Ascending aorta (tissue), 2 donors: ENCODE measurements at regions not wholly inside any gene's neighbourhood (a gene's known extent, or its start where the extent isn't known, plus 50 kb on each side); places are given as distances from the start of the nearest gene placed in this dataset.

Experiments
- DNase-seq, 2 donors: peaks; one replicate each; pipeline ENCODE4 v3.0.0-alpha.2; 2019; ENCODE audit warnings: low spot score in 2 of 2
- H3K27ac ChIP-seq, 2 donors: fragments of 200-600 bp; sonication (generic); one replicate each; pipeline ENCODE4 v1.5.1; 2016 to 2017; ENCODE audit warnings: mild to moderate bottlenecking in 1 of 2
- H3K27me3 ChIP-seq: fragments of 200-600 bp; sonication (generic); one replicate; pipeline ENCODE4 v1.5.1; 2017
- H3K36me3 ChIP-seq, 2 donors: fragments of 200-600 bp; sonication (generic); one replicate each; pipeline ENCODE4 v1.5.1; 2016
- H3K4me1 ChIP-seq, 2 donors: fragments of 200-600 bp; sonication (generic); one replicate each; pipeline ENCODE4 v1.5.1; 2016 to 2017; ENCODE audit warnings: mild to moderate bottlenecking in 1 of 2
- H3K4me3 ChIP-seq, 2 donors: fragments of 200-600 bp; sonication (generic); one replicate each; pipeline ENCODE4 v1.5.1; 2016 to 2017; ENCODE audit warnings: mild to moderate bottlenecking in 1 of 2
- H3K9me3 ChIP-seq, 2 donors: fragments of 200-600 bp; sonication (generic); one replicate each; pipeline ENCODE4 v1.5.1; 2016
- intact Hi-C: fragments of 100-400 bp; cut with DNase I; formaldehyde crosslinking; loops from one replicate; pipeline ENCODE4 v1.15.1; 2023
- TF ChIP-seq, protein P1 (sequence below), 3 experiments: fragments of 200-600 bp in 2 of 3; fragments of 450-650 bp in 1 of 3; sonication (generic) in 2 of 3; IDR thresholded peaks; one replicate each; pipeline ENCODE4 v1.5.1; 2016 to 2019; ENCODE audit warnings: antibody characterized with exemption in 3 of 3, mild to moderate bottlenecking in 1 of 3, moderate library complexity in 1 of 3

DNA sequence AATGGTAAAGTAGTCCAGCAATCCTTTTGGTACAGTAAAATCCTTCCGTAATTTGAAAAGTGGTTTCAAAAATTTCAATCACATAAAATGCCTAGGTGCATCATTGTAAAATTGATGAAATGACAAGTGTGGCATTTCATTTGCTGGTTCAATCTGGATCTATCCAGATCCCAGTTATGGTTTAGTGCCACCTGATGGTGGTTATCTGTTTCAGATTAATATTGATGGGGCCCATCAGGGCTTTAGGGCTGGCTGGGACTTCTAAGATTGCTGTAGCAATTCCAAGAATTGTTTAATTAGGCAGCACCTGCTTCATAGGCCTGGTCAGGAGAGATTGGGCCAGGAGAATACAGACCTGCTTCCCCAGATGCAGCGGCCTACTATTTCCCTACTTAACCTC lies 55.5 kb upstream of the PIK3C3 start:
- Histone ChIP-seq H3K27me3 (no peaks in the 10 kb centered on the region), H3K9me3 (no peaks in the 10 kb centered on the region), H3K4me3 (no peak overlapping the region), H3K4me1 (no peaks in the 10 kb centered on the region), H3K36me3 (no peaks in the 10 kb centered on the region), H3K27ac (no peak overlapping the region)
- TF ChIP-seq, protein P1, sequence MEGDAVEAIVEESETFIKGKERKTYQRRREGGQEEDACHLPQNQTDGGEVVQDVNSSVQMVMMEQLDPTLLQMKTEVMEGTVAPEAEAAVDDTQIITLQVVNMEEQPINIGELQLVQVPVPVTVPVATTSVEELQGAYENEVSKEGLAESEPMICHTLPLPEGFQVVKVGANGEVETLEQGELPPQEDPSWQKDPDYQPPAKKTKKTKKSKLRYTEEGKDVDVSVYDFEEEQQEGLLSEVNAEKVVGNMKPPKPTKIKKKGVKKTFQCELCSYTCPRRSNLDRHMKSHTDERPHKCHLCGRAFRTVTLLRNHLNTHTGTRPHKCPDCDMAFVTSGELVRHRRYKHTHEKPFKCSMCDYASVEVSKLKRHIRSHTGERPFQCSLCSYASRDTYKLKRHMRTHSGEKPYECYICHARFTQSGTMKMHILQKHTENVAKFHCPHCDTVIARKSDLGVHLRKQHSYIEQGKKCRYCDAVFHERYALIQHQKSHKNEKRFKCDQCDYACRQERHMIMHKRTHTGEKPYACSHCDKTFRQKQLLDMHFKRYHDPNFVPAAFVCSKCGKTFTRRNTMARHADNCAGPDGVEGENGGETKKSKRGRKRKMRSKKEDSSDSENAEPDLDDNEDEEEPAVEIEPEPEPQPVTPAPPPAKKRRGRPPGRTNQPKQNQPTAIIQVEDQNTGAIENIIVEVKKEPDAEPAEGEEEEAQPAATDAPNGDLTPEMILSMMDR (IDR thresholded peaks at IDR 0.05) = no peak
- intact Hi-C loops = no loop called here
- no peak for DNase-seq

DNA sequence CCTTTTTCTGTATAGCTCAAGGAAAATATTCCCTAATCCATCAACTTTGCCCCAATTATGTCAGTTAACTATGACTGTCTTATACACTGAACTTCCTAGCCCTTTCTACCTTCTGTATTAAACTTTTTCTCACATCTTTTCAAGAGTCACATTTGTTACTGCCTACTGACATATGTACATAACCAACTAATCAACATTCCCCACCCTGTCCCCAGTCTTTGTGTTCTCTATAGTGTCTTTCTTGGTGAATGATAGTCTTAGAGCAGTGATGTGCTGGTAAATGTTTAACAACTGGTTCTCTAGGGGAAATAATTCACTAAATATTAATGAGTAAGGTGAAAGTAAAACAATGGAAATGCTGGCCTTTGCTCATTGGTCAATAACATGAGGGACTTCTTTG lies 61.6 kb upstream of the PIK3C3 start:
- intact Hi-C loops = no loop called here
- TF ChIP-seq, protein P1 (IDR thresholded peaks at IDR 0.05) = no peak
- no peak overlapping the region for H3K4me3 ChIP-seq
- H3K36me3 ChIP-seq = no peaks in the 10 kb centered on the region
- no peaks in the 10 kb centered on the region for H3K27me3 ChIP-seq
- H3K4me1 ChIP-seq = no peaks in the 10 kb centered on the region
- no peak overlapping the region for H3K27ac ChIP-seq
- no peak for DNase-seq
- no peaks in the 10 kb centered on the region for H3K9me3 ChIP-seq

DNA sequence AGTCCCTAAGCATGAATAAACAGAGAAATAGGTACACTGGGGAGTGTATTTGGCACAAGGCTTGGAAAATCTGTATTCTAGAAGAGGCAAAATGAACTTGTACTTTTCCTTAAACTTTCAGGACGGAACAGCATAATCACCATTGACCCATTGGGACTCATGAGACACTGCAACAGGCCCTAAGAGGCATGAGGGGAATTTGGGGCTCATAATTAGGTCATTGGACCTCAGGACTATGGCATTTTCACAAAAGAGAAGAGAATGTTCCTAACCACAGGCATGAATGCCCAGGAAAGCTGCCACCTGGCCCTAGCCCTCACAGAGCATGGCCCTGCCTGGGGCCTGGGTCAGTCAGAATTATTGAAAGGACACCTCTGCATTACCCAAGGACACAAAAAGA lies 67.9 kb upstream of the PIK3C3 start:
- Histone ChIP-seq H3K4me1 (no peaks in the 10 kb centered on the region), H3K27me3 (no peaks in the 10 kb centered on the region), H3K27ac (no peak overlapping the region), H3K9me3 (no peaks in the 10 kb centered on the region), H3K36me3 (no peaks in the 10 kb centered on the region), H3K4me3 (no peak overlapping the region)
- no peak for DNase-seq
- intact Hi-C loops = no loop called here
- TF ChIP-seq, protein P1 (IDR thresholded peaks at IDR 0.05) = no peak

DNA sequence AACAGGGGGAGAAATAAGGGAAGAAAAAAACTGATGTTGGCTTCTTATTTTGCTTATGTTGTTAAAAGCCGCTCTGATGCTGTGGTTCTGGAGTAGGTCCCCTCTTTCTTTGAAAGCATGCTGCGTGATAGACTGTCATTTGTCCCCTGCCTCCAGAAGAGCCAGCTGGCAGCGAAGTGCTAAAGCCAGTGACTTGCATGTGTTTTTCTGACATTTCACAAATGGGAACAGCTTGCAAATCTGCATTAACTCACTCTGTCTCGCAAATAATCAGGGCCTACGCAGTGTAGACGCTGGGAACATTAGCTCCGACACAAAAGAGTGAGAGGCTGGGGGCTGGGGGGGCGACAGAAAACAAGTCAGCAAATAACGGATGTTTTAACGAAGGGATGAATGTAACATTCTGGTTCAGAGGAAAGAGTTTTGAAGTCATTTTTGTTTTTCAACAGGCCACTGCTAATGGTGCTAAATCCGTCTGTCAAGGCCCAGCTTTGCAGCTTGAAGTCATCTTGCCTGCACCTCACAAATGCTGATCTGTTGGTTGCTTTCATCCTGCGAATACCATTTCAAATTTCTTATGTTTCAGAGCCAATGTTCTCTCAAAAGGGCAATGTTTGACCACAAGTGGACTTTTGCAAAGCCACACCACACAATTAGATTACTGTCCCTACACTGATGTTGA lies 68.8 kb upstream of the PIK3C3 start:
- Histone ChIP-seq H3K27ac (no peak overlapping the region), H3K36me3 (no peaks in the 10 kb centered on the region), H3K4me1 (no peaks in the 10 kb centered on the region), H3K27me3 (no peaks in the 10 kb centered on the region), H3K4me3 (no peak overlapping the region), H3K9me3 (no peaks in the 10 kb centered on the region)
- DNase-seq = no peak
- intact Hi-C loops = no loop called here
- TF ChIP-seq, protein P1 (IDR thresholded peaks at IDR 0.05) = no peak

DNA sequence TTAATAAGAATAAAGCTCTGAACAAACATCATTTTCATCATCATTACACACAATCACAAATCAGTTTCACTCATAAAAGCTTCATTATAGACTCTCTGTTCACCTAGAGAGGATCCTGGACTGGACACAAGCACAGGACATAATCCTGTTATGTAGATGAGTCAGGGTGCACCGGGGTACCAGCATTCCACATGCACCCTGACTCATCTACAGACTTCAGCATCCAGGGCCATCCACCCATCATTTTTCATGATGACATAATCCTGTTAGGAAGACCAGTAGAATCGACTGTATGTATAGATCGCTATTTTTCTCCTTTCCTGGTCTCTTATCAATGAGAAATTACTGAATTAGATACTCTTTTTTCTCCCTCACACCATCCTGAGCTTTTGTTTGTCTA lies 73.7 kb upstream of the PIK3C3 start:
- TF ChIP-seq, protein P1 (IDR thresholded peaks at IDR 0.05) = no peak
- H3K27ac ChIP-seq = no peak overlapping the region
- no peaks in the 10 kb centered on the region for H3K9me3 ChIP-seq
- no peaks in the 10 kb centered on the region for H3K4me1 ChIP-seq
- H3K27me3 ChIP-seq = no peaks in the 10 kb centered on the region
- H3K4me3 ChIP-seq = no peak overlapping the region
- no peak for DNase-seq
- intact Hi-C loops = no loop called here
- H3K36me3 ChIP-seq = no peaks in the 10 kb centered on the region

DNA sequence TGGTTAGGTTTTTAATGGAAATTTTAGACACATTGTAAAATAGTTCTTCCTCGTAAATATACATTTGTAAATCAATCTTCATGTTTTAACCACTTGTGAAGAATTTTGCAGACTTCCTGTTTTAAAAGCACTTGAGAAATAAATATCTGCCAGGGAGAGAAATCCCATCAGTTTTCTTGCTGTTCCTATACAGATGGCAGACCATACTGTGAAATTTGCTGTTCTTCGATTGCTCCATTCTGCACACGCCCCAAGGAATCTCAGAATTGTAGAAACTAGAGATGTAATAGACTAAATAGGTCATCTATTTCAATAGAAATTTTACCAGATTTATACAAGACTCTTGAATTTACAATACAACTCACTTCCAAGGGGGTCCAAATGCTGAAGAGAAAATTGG lies 75.8 kb upstream of the PIK3C3 start:
- H3K4me3 ChIP-seq = no peak overlapping the region
- intact Hi-C loops = no loop called here
- H3K9me3 ChIP-seq = no peaks in the 10 kb centered on the region
- TF ChIP-seq, protein P1 (IDR thresholded peaks at IDR 0.05) = no peak
- H3K27ac ChIP-seq = no peak overlapping the region
- no peaks in the 10 kb centered on the region for H3K27me3 ChIP-seq
- no peak for DNase-seq
- H3K4me1 ChIP-seq = no peaks in the 10 kb centered on the region
- H3K36me3 ChIP-seq = no peaks in the 10 kb centered on the region
